ENCODE measurements at regions not wholly inside any gene's neighbourhood (a gene's known extent, or its start where the extent isn't known, plus 50 kb on each side); places are given as distances from the start of the nearest gene placed in this dataset.

GRCh38 chr17:22300177-22300576 lies 607.9 kb downstream of the KCNJ18 start:
- Histone ChIP-seq H3K4me3 (no peak overlapping the region), H3K27me3 (no peaks in the 10 kb centered on the region), H3K27ac (no peak overlapping the region), H3K9me3 (no peaks in the 10 kb centered on the region), H3K36me3 (no peaks in the 10 kb centered on the region), H3K4me1 (no peaks in the 10 kb centered on the region)
- ATAC-seq (no peak), DNase-seq (no peak)
- in situ Hi-C loops (cut with MboI; ENCODE audit: low sequenced_read_pairs in 4 of 4) (no loop called here), intact Hi-C loops (cut with DNase I; ENCODE audit: low total_unique reads) (no loop called here)
- TF ChIP-seq CTCF (IDR thresholded peaks at IDR 0.05 in 4 of 5, conservative IDR thresholded peaks at IDR 0.05 in 1 of 5) (no peak), POLR2A (IDR thresholded peaks at IDR 0.05) (no peak)

GRCh38 chr17:22300731-22301352 lies 608.5 kb downstream of the KCNJ18 start:
- TF ChIP-seq POLR2A (IDR thresholded peaks at IDR 0.05), result no peak
- TF ChIP-seq CTCF (IDR thresholded peaks at IDR 0.05 in 4 of 5, conservative IDR thresholded peaks at IDR 0.05 in 1 of 5), result no peak
- no peaks in the 10 kb centered on the region for H3K27me3 ChIP-seq
- no peak for DNase-seq
- H3K27ac ChIP-seq, result no peak overlapping the region
- no peak for ATAC-seq
- H3K4me1 ChIP-seq, result no peaks in the 10 kb centered on the region
- in situ Hi-C loops (cut with MboI; ENCODE audit: low sequenced_read_pairs in 4 of 4), result no loop called here
- H3K36me3 ChIP-seq, result no peaks in the 10 kb centered on the region
- intact Hi-C loops (cut with DNase I; ENCODE audit: low total_unique reads), result no loop called here
- H3K9me3 ChIP-seq, result no peaks in the 10 kb centered on the region
- H3K4me3 ChIP-seq, result no peak overlapping the region

GRCh38 chr17:22301353-22301745 lies 609.0 kb downstream of the KCNJ18 start:
- H3K27ac ChIP-seq, result no peak overlapping the region
- DNase-seq, result no peak
- no peak overlapping the region for H3K4me3 ChIP-seq
- no peaks in the 10 kb centered on the region for H3K27me3 ChIP-seq
- H3K9me3 ChIP-seq, result no peaks in the 10 kb centered on the region
- no peak for ATAC-seq
- no peak for TF ChIP-seq POLR2A (IDR thresholded peaks at IDR 0.05)
- no peak for TF ChIP-seq CTCF (IDR thresholded peaks at IDR 0.05 in 4 of 5, conservative IDR thresholded peaks at IDR 0.05 in 1 of 5)
- in situ Hi-C loops (cut with MboI; ENCODE audit: low sequenced_read_pairs in 4 of 4), result no loop called here
- H3K4me1 ChIP-seq, result no peaks in the 10 kb centered on the region
- intact Hi-C loops (cut with DNase I; ENCODE audit: low total_unique reads), result no loop called here
- H3K36me3 ChIP-seq, result no peaks in the 10 kb centered on the region

- no peaks in the 10 kb centered on the region for H3K4me1 ChIP-seq
- no peaks in the 10 kb centered on the region for H3K27me3 ChIP-seq
- TF ChIP-seq POLR2A (IDR thresholded peaks at IDR 0.05), result no peak
- H3K36me3 ChIP-seq, result no peaks in the 10 kb centered on the region
- intact Hi-C loops (cut with DNase I; ENCODE audit: low total_unique reads) (no loop called here), in situ Hi-C loops (cut with MboI; ENCODE audit: low sequenced_read_pairs in 4 of 4) (no loop called here)
- ATAC-seq, result no peak
- H3K27ac ChIP-seq, result no peak overlapping the region
- no peak overlapping the region for H3K4me3 ChIP-seq
- DNase-seq, result no peak
- H3K9me3 ChIP-seq, result no peaks in the 10 kb centered on the region
Measured at GRCh38 chr17:22303096-22303495, 610.8 kb downstream of the KCNJ18 start.

- Histone ChIP-seq H3K27me3 (no peaks in the 10 kb centered on the region), H3K9me3 (no peaks in the 10 kb centered on the region), H3K36me3 (no peaks in the 10 kb centered on the region), H3K27ac (no peak overlapping the region), H3K4me1 (no peaks in the 10 kb centered on the region), H3K4me3 (no peak overlapping the region)
- intact Hi-C loops (cut with DNase I; ENCODE audit: low total_unique reads) (no loop called here), in situ Hi-C loops (cut with MboI; ENCODE audit: low sequenced_read_pairs in 4 of 4) (no loop called here)
- ATAC-seq, result no peak
- TF ChIP-seq POLR2A (IDR thresholded peaks at IDR 0.05), result no peak
- no peak for TF ChIP-seq CTCF (IDR thresholded peaks at IDR 0.05 in 4 of 5, conservative IDR thresholded peaks at IDR 0.05 in 1 of 5)
- DNase-seq, result no peak
Measured at GRCh38 chr17:22303865-22304264, 611.5 kb downstream of the KCNJ18 start.
